ENCODE measurements at regions not wholly inside any gene's neighbourhood (a gene's known extent, or its start where the extent isn't known, plus 50 kb on each side); places are given as distances from the start of the nearest gene placed in this dataset.
"Not testable (repeated sequence)": the region's sequence is repeated elsewhere in the genome, so short reads cannot be mapped to it uniquely, and the experiment has no call there.

GRCh38 chr15:96180087-96180748 lies 150.3 kb upstream of the NR2F2 start:
- DNase-seq: no peak

- no peak for DNase-seq
These were observed 149.3 kb upstream of the NR2F2 start for GRCh38 chr15:96181217-96181616.

GRCh38 chr15:96181873-96182301 lies 148.6 kb upstream of the NR2F2 start:
- DNase-seq: no peak

- no peak for DNase-seq
These were observed 147.6 kb upstream of the NR2F2 start for GRCh38 chr15:96182736-96183513.

GRCh38 chr15:96183514-96183850 lies 147.0 kb upstream of the NR2F2 start:
- DNase-seq: no peak

GRCh38 chr15:96183867-96184266 lies 146.6 kb upstream of the NR2F2 start:
- no peak for DNase-seq

- no peak for DNase-seq
These were observed 146.2 kb upstream of the NR2F2 start for GRCh38 chr15:96184297-96184696.

- no peak for DNase-seq
These were observed 144.4 kb upstream of the NR2F2 start for GRCh38 chr15:96186105-96186504.

- DNase-seq: no peak
These were observed 142.9 kb upstream of the NR2F2 start for GRCh38 chr15:96187341-96188305.

GRCh38 chr15:96197721-96198120 lies 132.8 kb upstream of the NR2F2 start:
- no peak for DNase-seq

GRCh38 chr15:96199111-96199510 lies 131.4 kb upstream of the NR2F2 start:
- DNase-seq: no peak

GRCh38 chr15:96200357-96200967 lies 130.0 kb upstream of the NR2F2 start:
- DNase-seq: no peak

GRCh38 chr15:96201696-96202095 lies 128.8 kb upstream of the NR2F2 start:
- DNase-seq: no peak

GRCh38 chr15:96205588-96205987 lies 124.9 kb upstream of the NR2F2 start:
- DNase-seq: not testable (repeated sequence)

- DNase-seq: no peak
These were observed 123.0 kb upstream of the NR2F2 start for GRCh38 chr15:96207377-96208006.

- DNase-seq: no peak
These were observed 121.2 kb upstream of the NR2F2 start for GRCh38 chr15:96209285-96209735.

GRCh38 chr15:96213045-96213444 lies 117.5 kb upstream of the NR2F2 start:
- no peak for DNase-seq

GRCh38 chr15:96213896-96214295 lies 116.6 kb upstream of the NR2F2 start:
- DNase-seq: no peak

- not testable (repeated sequence) for DNase-seq
These were observed 114.0 kb upstream of the NR2F2 start for GRCh38 chr15:96216481-96216880.

- no peak for DNase-seq
These were observed 112.5 kb upstream of the NR2F2 start for GRCh38 chr15:96217983-96218382.

GRCh38 chr15:96218623-96219455 lies 111.7 kb upstream of the NR2F2 start:
- DNase-seq: no peak
